ENCODE measurements at regions not wholly inside any gene's neighbourhood (a gene's known extent, or its start where the extent isn't known, plus 50 kb on each side); places are given as distances from the start of the nearest gene placed in this dataset.

DNA sequence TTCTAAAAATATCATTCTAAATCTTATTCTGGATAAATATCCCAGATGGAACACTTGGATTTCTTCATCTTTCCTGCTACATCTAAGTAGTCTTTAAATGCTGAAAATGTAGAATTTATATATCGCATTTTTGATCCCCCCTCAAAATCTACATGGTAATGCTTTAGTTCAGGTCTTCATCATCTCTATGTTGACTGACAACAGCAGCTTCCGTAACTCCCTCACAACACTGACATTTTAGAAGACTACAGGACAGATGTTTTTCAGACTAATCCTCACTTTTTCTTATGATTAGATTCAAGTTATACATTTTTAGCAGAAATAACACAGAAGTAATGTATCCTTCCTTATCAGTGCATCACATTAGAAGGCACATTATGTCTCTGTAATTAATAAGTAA is 336.5 kb downstream of the LMO4 start:
- TF ChIP-seq POLR2A (IDR thresholded peaks at IDR 0.05) (no peak), POLR2AphosphoS5 (IDR thresholded peaks at IDR 0.05) (no peak), CTCF (IDR thresholded peaks at IDR 0.05 in 8 of 11, conservative IDR thresholded peaks at IDR 0.05 in 3 of 11) (no peak)
- H3K4me1 ChIP-seq, result no peaks in the 10 kb centered on the region
- intact Hi-C loops (cut with DNase I; ENCODE audit: low total_unique reads), result no loop called here
- H3K9me3 ChIP-seq, result peaks cover 0 to 12% (median 9%) of the 10 kb centered on the region in 8 donors
- H3K4me3 ChIP-seq, result no peak overlapping the region
- H3K36me3 ChIP-seq, result no peaks in the 10 kb centered on the region
- no peaks in the 10 kb centered on the region for H3K27me3 ChIP-seq (replicated peaks in 1 of 7)
- no peak overlapping the region for H3K27ac ChIP-seq
- WGBS, 5 donors, result 94 to 99% (median 95%) methylated on average over 2 of the region's 2 CpGs
- DNase-seq, result no peak

- intact Hi-C loops (cut with DNase I; ENCODE audit: low total_unique reads), result no loop called here
- no peak for DNase-seq
- H3K4me3 ChIP-seq, result no peak overlapping the region
- no peak overlapping the region for H3K27ac ChIP-seq
- WGBS, 5 donors, result 73 to 91% (median 84%) methylated on average over 2 of the region's 2 CpGs
- H3K4me1 ChIP-seq, result no peaks in the 10 kb centered on the region
- H3K36me3 ChIP-seq, result no peaks in the 10 kb centered on the region
- no peak for TF ChIP-seq POLR2AphosphoS5 (IDR thresholded peaks at IDR 0.05)
- TF ChIP-seq CTCF (IDR thresholded peaks at IDR 0.05 in 8 of 11, conservative IDR thresholded peaks at IDR 0.05 in 3 of 11), result no peak
- TF ChIP-seq POLR2A (IDR thresholded peaks at IDR 0.05), result no peak
- H3K9me3 ChIP-seq, result no peaks in the 10 kb centered on the region
- H3K27me3 ChIP-seq (replicated peaks in 1 of 7), result no peaks in the 10 kb centered on the region
These were observed 338.0 kb downstream of the LMO4 start for GRCh38 chr1:87666681-87667080.

GRCh38 chr1:87669674-87670073 is 341.0 kb downstream of the LMO4 start:
- 79 to 90% (median 83%) methylated on average over 1 of the region's 1 CpG for WGBS, 5 donors
- intact Hi-C loops (cut with DNase I; ENCODE audit: low total_unique reads), result no loop called here
- no peak for DNase-seq
- Histone ChIP-seq H3K9me3 (no peaks in the 10 kb centered on the region), H3K36me3 (no peaks in the 10 kb centered on the region), H3K4me3 (no peak overlapping the region), H3K27ac (no peak overlapping the region), H3K27me3 (replicated peaks in 1 of 7) (no peaks in the 10 kb centered on the region), H3K4me1 (no peaks in the 10 kb centered on the region)
- no peak for TF ChIP-seq POLR2A (IDR thresholded peaks at IDR 0.05)
- no peak for TF ChIP-seq POLR2AphosphoS5 (IDR thresholded peaks at IDR 0.05)
- TF ChIP-seq CTCF (IDR thresholded peaks at IDR 0.05 in 8 of 11, conservative IDR thresholded peaks at IDR 0.05 in 3 of 11), result no peak

GRCh38 chr1:87673309-87673708 is 344.6 kb downstream of the LMO4 start:
- no peaks in the 10 kb centered on the region for H3K36me3 ChIP-seq
- H3K4me3 ChIP-seq, result no peak overlapping the region
- intact Hi-C loops (cut with DNase I; ENCODE audit: low total_unique reads), result no loop called here
- no peak for DNase-seq
- no peak for TF ChIP-seq POLR2A (IDR thresholded peaks at IDR 0.05)
- TF ChIP-seq POLR2AphosphoS5 (IDR thresholded peaks at IDR 0.05), result no peak
- no peaks in the 10 kb centered on the region for H3K9me3 ChIP-seq
- 84 to 93% (median 90%) methylated on average over 5 of the region's 5 CpGs for WGBS, 5 donors
- no peak overlapping the region for H3K27ac ChIP-seq
- no peaks in the 10 kb centered on the region for H3K27me3 ChIP-seq (replicated peaks in 1 of 7)
- H3K4me1 ChIP-seq, result no peaks in the 10 kb centered on the region

DNA sequence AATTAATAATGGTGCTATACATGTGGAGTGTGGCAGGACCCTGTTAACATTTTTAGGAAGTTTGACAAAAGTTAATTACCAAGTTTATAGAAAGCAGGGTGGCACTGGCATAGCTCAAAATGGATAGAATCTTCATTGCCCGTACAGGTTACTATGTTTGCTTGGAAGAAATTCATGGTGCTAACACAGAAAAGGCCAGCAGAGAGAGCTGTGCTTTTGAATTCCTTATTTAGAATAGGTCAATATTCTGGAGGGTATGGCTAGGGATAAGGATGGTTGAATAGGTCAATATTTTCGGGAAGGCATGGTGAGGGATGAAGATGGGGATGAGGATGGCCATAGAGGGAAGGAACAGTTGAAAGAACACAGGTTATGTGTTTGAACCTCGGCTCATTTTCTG is 345.1 kb downstream of the LMO4 start:
- no peaks in the 10 kb centered on the region for H3K36me3 ChIP-seq
- no peak for DNase-seq
- TF ChIP-seq POLR2AphosphoS5 (IDR thresholded peaks at IDR 0.05) (no peak), POLR2A (IDR thresholded peaks at IDR 0.05) (no peak), CTCF (IDR thresholded peaks at IDR 0.05 in 8 of 11, conservative IDR thresholded peaks at IDR 0.05 in 3 of 11) (no peak)
- no peaks in the 10 kb centered on the region for H3K4me1 ChIP-seq
- no peaks in the 10 kb centered on the region for H3K9me3 ChIP-seq
- intact Hi-C loops (cut with DNase I; ENCODE audit: low total_unique reads), result no loop called here
- no peak overlapping the region for H3K27ac ChIP-seq
- WGBS, 5 donors, result 79 to 95% (median 86%) methylated on average over 3 of the region's 3 CpGs
- H3K27me3 ChIP-seq (replicated peaks in 1 of 7), result no peaks in the 10 kb centered on the region
- no peak overlapping the region for H3K4me3 ChIP-seq
